ENCODE measurements at regions not wholly inside any gene's neighbourhood (a gene's known extent, or its start where the extent isn't known, plus 50 kb on each side); places are given as distances from the start of the nearest gene placed in this dataset.
A peak's percentile ranks its signal among the peaks of the same experiment; 100 is the strongest.

DNA sequence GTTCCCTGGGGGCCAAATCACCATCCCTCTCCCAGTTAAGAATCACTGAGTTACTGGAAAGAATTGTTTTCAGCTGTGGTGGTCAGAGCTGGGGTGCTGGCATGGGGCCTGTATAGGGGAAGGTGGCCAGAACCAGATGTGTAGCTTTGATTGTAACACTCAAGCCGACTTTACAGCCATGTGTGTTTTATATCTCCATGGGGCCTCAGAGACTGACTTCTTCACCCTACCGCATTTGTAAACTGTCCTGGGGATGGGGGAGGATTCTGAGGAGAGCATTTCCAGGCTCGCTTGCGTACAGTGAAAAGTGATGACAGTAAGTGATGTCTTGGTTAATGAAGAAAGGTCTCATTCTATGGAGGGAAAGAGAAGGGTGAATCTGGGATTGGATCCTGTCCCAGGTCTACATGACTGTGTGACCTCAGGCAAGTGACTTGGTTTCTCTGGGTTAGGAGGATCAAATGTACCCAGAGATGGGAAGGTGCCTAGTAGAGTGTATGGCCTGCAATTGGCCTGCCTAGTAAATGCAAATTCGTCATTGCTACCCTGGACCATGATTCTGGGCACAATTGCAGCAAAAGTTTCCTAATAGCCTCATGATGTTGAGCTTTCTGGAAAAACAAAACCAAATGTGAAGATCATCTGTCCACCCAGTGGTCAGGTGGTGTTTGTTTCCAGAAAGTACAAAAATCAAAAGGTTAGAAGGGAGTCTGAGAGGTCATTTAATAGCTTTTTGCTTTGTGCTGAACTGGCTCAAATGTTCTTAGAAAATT is 49.7 kb upstream of the RCC2 start:
- peak; percentile 7 for DNase-seq

Measured in hematopoietic multipotent progenitor cell treated with erythropoietin and hydrocortisone succinate and interleukin-3 and kit ligand, for 8 days (in vitro differentiated cells).